Activated T-cell treated with anti-CD3 and anti-CD28 coated beads for 24 hours (primary cell): ENCODE measurements at regions not wholly inside any gene's neighbourhood (a gene's known extent, or its start where the extent isn't known, plus 50 kb on each side); places are given as distances from the start of the nearest gene placed in this dataset.

Source experiments
- DNase-seq: peaks from one replicate; pipeline ENCODE4 v3.0.0-alpha.2; 2020; ENCODE audit warnings: low read depth

- DNase-seq = no peak
These were observed 116.6 kb downstream of the SLC25A47 start for GRCh38 chr14:100439781-100440180.

- DNase-seq = no peak
These were observed 117.1 kb downstream of the SLC25A47 start for GRCh38 chr14:100440207-100440631.

- DNase-seq = no peak
These were observed 117.6 kb downstream of the SLC25A47 start for GRCh38 chr14:100440758-100441203.

- DNase-seq = no peak
These were observed 118.3 kb downstream of the SLC25A47 start for GRCh38 chr14:100441271-100441947.

GRCh38 chr14:100442036-100442435 lies 118.9 kb downstream of the SLC25A47 start:
- DNase-seq = no peak

GRCh38 chr14:100442498-100443490 lies 119.7 kb downstream of the SLC25A47 start:
- no peak for DNase-seq

GRCh38 chr14:100443603-100444002 lies 120.5 kb downstream of the SLC25A47 start:
- no peak for DNase-seq

GRCh38 chr14:100445436-100446088 lies 122.4 kb downstream of the SLC25A47 start:
- DNase-seq = no peak

GRCh38 chr14:100446572-100446971 lies 123.4 kb downstream of the SLC25A47 start:
- DNase-seq = no peak

- no peak for DNase-seq
These were observed 125.2 kb downstream of the SLC25A47 start for GRCh38 chr14:100448376-100448775.

GRCh38 chr14:100449225-100449987 lies 126.3 kb downstream of the SLC25A47 start:
- no peak for DNase-seq

GRCh38 chr14:100450049-100450448 lies 126.9 kb downstream of the SLC25A47 start:
- no peak for DNase-seq

GRCh38 chr14:100450736-100451135 lies 127.6 kb downstream of the SLC25A47 start:
- no peak for DNase-seq

GRCh38 chr14:100451264-100451663 lies 128.1 kb downstream of the SLC25A47 start:
- DNase-seq = no peak

- no peak for DNase-seq
These were observed 130.8 kb downstream of the SLC25A47 start for GRCh38 chr14:100453930-100454329.

- no peak for DNase-seq
These were observed 131.3 kb downstream of the SLC25A47 start for GRCh38 chr14:100454437-100454836.

- DNase-seq = no peak
These were observed 123.3 kb downstream of the BEGAIN start for GRCh38 chr14:100463937-100464336.

- no peak for DNase-seq
These were observed 120.9 kb downstream of the BEGAIN start for GRCh38 chr14:100466111-100466856.

GRCh38 chr14:100467046-100467750 lies 120.0 kb downstream of the BEGAIN start:
- DNase-seq = no peak

GRCh38 chr14:100467939-100468338 lies 119.3 kb downstream of the BEGAIN start:
- DNase-seq = no peak
